ENCODE measurements at regions not wholly inside any gene's neighbourhood (a gene's known extent, or its start where the extent isn't known, plus 50 kb on each side); places are given as distances from the start of the nearest gene placed in this dataset.
A peak's percentile ranks its signal among the peaks of the same experiment; 100 is the strongest.
"Not testable (repeated sequence)": the region's sequence is repeated elsewhere in the genome, so short reads cannot be mapped to it uniquely, and the experiment has no call there.

- Histone ChIP-seq H3K36me3 (replicated peaks) (no peaks in the 10 kb centered on the region), H3K27me3 (replicated peaks) (no peaks in the 10 kb centered on the region), H3K4me3 (ENCODE audit: low read depth, low read length) (no peak overlapping the region), H3K27ac (no peak overlapping the region)
- in situ Hi-C loops (cut with HindIII; ENCODE audit: low pct_ligation_motif_present, low sequenced_read_pairs): no loop called here
- peak; percentile 85 for DNase-seq
- TF ChIP-seq CTCF (IDR thresholded peaks at IDR 0.05; ENCODE audit: low read depth, low read length, missing control alignments): no peak
Observed at GRCh38 chr4:127505203-127505602, 127.6 kb upstream of the INTU start.

GRCh38 chr4:127506283-127506682 lies 126.5 kb upstream of the INTU start:
- Histone ChIP-seq H3K27ac (no peak overlapping the region), H3K36me3 (replicated peaks) (no peaks in the 10 kb centered on the region), H3K4me3 (ENCODE audit: low read depth, low read length) (no peak overlapping the region), H3K27me3 (replicated peaks) (no peaks in the 10 kb centered on the region)
- in situ Hi-C loops (cut with HindIII; ENCODE audit: low pct_ligation_motif_present, low sequenced_read_pairs): no loop called here
- DNase-seq: no peak
- TF ChIP-seq CTCF (IDR thresholded peaks at IDR 0.05; ENCODE audit: low read depth, low read length, missing control alignments): no peak

- DNase-seq: no peak
- no peaks in the 10 kb centered on the region for H3K36me3 ChIP-seq (replicated peaks)
Observed at GRCh38 chr4:127509155-127509554, 123.6 kb upstream of the INTU start.

GRCh38 chr4:127512672-127513071 lies 120.1 kb upstream of the INTU start:
- H3K27ac ChIP-seq; H3K4me3 ChIP-seq (ENCODE audit: low read depth, low read length); H3K27me3 ChIP-seq (replicated peaks); in situ Hi-C loops (cut with HindIII; ENCODE audit: low pct_ligation_motif_present, low sequenced_read_pairs); DNase-seq; H3K36me3 ChIP-seq (replicated peaks): not testable (repeated sequence)

More at GRCh38 chr4:127509155-127509554, 123.6 kb upstream of the INTU start:
- Histone ChIP-seq H3K4me3 (ENCODE audit: low read depth, low read length) (no peak overlapping the region), H3K27me3 (replicated peaks) (no peaks in the 10 kb centered on the region), H3K27ac (no peak overlapping the region)
- in situ Hi-C loops (cut with HindIII; ENCODE audit: low pct_ligation_motif_present, low sequenced_read_pairs): no loop called here
- no peak for TF ChIP-seq CTCF (IDR thresholded peaks at IDR 0.05; ENCODE audit: low read depth, low read length, missing control alignments)

- H3K27ac ChIP-seq; DNase-seq; H3K4me3 ChIP-seq (ENCODE audit: low read depth, low read length); H3K27me3 ChIP-seq (replicated peaks); in situ Hi-C loops (cut with HindIII; ENCODE audit: low pct_ligation_motif_present, low sequenced_read_pairs); H3K36me3 ChIP-seq (replicated peaks): not testable (repeated sequence)
Observed at GRCh38 chr4:127515259-127515658, 117.5 kb upstream of the INTU start.

- no peak for DNase-seq
- H3K27me3 ChIP-seq (replicated peaks): no peaks in the 10 kb centered on the region
- H3K27ac ChIP-seq: no peak overlapping the region
- no peak overlapping the region for H3K4me3 ChIP-seq (ENCODE audit: low read depth, low read length)
- no peak for TF ChIP-seq CTCF (IDR thresholded peaks at IDR 0.05; ENCODE audit: low read depth, low read length, missing control alignments)
- in situ Hi-C loops (cut with HindIII; ENCODE audit: low pct_ligation_motif_present, low sequenced_read_pairs): no loop called here
- no peaks in the 10 kb centered on the region for H3K36me3 ChIP-seq (replicated peaks)
Observed at GRCh38 chr4:127518046-127518445, 114.7 kb upstream of the INTU start.

- in situ Hi-C loops (cut with HindIII; ENCODE audit: low pct_ligation_motif_present, low sequenced_read_pairs): no loop called here
- Histone ChIP-seq H3K36me3 (replicated peaks) (no peaks in the 10 kb centered on the region), H3K27ac (no peak overlapping the region), H3K27me3 (replicated peaks) (no peaks in the 10 kb centered on the region), H3K4me3 (ENCODE audit: low read depth, low read length) (no peak overlapping the region)
- no peak for DNase-seq
- no peak for TF ChIP-seq CTCF (IDR thresholded peaks at IDR 0.05; ENCODE audit: low read depth, low read length, missing control alignments)
Observed at GRCh38 chr4:127521463-127521862, 111.3 kb upstream of the INTU start.
